AG09319 (cell line): ENCODE measurements at regions not wholly inside any gene's neighbourhood (a gene's known extent, or its start where the extent isn't known, plus 50 kb on each side); places are given as distances from the start of the nearest gene placed in this dataset.

ENCODE experiments used
- DNase-seq: peaks from one replicate; pipeline ENCODE4 v3.0.0-alpha.2; 2010; ENCODE audit warnings: low read depth; ENCODE audit errors: extremely low read depth
- TF ChIP-seq, protein P1 (sequence below): IDR thresholded peaks from 2 replicates; pipeline ENCODE4 v1.5.1; 2011; ENCODE audit warnings: low read depth, mild to moderate bottlenecking, inconsistent platforms, low read length, moderate library complexity

DNA sequence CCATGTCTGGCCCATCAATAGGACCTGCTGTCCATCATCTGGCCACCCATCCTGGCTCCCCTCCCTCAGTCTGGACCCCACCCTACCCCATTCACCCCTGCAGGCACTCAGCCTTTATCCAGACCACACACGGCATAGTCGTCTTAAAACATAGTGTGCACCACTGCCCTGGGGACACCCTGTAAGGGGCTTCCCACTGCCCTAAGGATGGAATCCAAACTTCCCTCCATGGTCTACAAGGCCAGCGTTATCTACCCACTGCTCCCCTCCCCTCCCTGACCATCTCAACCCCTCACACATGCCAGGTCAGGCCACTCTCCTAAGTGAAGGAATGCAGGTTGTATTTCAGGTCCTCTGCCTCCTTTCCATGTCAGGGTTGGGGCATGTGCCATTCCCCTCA, 352.7 kb upstream of the ZNF507 start:
- DNase-seq, result no peak
- TF ChIP-seq, protein P1, sequence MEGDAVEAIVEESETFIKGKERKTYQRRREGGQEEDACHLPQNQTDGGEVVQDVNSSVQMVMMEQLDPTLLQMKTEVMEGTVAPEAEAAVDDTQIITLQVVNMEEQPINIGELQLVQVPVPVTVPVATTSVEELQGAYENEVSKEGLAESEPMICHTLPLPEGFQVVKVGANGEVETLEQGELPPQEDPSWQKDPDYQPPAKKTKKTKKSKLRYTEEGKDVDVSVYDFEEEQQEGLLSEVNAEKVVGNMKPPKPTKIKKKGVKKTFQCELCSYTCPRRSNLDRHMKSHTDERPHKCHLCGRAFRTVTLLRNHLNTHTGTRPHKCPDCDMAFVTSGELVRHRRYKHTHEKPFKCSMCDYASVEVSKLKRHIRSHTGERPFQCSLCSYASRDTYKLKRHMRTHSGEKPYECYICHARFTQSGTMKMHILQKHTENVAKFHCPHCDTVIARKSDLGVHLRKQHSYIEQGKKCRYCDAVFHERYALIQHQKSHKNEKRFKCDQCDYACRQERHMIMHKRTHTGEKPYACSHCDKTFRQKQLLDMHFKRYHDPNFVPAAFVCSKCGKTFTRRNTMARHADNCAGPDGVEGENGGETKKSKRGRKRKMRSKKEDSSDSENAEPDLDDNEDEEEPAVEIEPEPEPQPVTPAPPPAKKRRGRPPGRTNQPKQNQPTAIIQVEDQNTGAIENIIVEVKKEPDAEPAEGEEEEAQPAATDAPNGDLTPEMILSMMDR, result no peak

DNA sequence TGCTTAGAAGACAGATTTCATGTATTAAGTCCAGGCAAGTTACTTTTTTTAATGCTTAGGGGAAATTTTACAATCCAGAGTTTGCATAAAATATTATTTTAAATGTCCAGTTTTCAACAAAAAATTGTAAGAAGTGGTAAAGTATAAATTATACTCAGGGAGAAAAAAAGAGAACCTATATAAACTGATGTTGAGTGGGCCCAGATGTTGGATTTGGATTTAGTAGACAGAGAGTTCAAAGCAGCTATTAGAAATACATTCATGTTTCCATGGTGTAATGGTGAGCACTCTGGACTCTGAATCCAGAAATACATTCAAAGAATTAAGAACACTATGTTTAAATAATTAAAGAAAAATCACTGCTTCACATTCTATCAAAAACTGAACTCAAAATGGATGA, 349.9 kb upstream of the ZNF507 start:
- no peak for DNase-seq
- TF ChIP-seq, protein P1, result no peak

DNA sequence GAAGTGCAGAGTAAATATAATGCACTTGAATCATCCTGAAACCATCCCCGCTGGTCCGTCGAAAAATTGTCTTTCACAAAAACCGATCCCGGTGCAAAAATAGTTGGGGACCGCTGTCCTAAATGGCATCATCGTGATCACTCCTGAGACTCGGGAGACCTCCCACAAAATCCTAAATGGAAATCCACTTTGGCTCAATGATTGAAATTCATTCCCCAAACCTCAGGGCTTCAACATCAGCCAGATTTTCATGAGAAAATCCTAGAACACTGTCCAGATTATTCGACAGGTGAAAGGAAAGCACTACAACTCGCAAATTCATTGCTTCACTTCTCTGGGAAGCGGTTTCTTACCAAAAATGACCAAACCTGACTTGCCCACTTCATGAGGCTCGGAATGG, 335.3 kb upstream of the ZNF507 start:
- DNase-seq, result no peak
- TF ChIP-seq, protein P1, result no peak

DNA sequence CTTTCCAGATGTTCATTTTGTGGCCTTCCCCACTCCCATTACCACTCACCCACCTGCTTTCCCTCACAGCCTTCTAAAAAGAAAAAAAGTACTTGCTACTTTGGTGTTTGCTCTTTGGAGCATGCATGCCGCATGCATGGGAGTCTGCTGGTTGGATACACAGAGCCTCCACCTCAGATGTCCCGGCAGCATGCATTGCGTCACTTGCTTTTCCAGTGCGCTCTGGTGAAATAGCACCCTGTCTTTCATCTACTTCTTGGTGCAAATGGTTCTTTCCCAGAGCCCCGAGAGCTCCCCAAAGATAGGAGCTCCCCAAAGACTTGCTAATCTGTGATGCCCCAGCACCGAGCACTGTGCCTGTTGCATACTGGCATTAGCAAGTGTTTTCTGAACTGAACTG, 333.2 kb upstream of the ZNF507 start:
- no peak for DNase-seq
- TF ChIP-seq, protein P1, result no peak

DNA sequence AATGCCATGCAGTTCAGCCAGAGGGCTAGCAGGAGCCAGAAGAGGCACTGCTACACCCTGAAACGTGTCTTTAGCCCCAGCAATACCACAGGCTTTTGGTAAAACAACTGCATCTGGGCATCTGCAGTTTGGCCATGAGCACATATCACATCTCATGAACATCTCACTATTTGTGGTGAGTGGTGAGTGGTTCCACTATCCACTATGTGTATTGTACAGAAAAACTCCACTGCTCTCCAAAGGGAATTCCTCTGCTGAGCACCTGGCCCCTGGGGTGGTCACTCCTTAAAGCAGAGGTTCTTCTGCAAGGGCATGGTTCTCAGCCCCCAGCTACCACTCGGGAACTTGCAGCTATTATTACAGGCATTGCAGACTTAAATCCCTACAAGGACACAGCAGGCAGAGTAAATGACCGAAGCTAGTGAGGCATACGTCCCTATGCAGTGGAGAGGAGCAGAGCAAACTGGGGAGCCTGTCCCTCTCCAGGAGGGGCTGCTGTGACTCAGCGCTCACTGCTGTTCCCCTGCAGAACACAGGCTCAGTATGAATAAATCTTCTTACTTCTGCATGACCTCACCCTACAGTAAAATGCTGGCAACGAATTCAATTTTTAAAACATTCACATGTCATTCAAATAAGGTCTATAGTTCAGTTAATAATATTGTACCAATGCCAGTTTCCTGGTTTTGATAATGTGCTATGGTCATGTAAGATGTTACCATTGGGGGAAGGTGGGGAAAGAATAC, 332.4 kb upstream of the ZNF507 start:
- no peak for DNase-seq

DNA sequence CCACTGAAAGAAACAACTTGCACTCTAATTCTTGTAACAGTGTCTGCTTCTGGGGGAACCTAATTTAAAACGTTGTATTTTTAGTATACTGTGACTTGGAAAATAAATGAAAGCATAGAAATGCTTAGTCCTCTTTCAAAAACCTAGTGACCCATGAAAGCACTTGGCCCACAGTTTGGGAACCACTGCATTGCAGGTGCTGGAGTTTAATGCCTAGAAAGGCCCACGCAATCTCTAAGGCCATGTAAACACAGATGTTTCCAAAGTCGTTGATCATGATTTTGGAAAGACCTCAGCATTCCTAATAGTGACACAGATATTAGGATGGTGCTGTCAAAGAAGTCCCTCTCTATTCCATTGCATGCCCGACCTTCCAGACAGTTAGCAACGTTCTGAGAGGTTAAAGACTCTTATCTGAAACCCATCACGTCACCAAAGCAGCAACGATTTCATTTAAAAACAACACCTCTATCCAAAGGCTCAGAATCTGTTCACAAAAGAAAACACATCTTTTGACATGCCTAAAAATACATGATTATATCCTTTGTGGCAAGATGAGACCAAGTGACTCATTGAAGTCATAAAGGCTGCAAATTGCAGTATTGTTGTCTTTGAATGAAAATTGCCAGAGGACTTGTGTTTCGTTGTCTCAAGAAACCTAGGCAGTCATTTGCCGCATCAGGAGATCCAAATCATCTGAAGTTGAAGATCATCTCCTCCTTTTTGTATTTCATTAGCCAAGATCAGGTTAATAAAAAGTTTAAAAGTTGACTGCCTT, 328.0 kb upstream of the ZNF507 start:
- TF ChIP-seq, protein P1, result no peak
- DNase-seq, result no peak

More for the DNA sequence above, 332.4 kb upstream of the ZNF507 start:
- TF ChIP-seq, protein P1, result no peak

DNA sequence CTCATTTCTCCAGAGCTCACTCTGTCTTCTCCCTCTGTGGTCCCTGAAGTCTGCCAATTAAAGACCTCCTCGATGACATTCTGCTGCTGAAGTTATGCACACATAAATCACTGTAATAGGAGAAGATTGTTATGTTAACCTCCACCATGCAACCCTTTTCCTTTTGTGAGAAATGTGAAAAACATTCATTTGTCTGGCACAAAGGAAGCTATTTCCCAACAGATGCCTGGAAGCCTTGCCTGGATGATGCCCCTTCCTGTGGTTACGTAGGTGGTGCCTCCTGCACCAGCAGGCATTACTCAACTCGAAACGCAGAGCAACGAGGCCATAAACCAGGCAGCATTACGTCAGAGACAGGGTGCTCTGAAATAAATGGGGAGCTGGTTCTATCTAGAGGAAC, 327.4 kb upstream of the ZNF507 start:
- TF ChIP-seq, protein P1, result no peak
- DNase-seq, result no peak
